HG03378 (cell line): ENCODE measurements at regions not wholly inside any gene's neighbourhood (a gene's known extent, or its start where the extent isn't known, plus 50 kb on each side); places are given as distances from the start of the nearest gene placed in this dataset.
"Not testable (repeated sequence)": the region's sequence is repeated elsewhere in the genome, so short reads cannot be mapped to it uniquely, and the experiment has no call there.

Experiments
- ATAC-seq: cut with Tn5 transposase; IDR thresholded peaks from one replicate; pipeline ENCODE4 v1.9.1; 2021; ENCODE audit warnings: mild to moderate bottlenecking, moderate library complexity; ENCODE audit not compliant: unreplicated experiment

GRCh38 chr2:87343347-87343746 is 321.7 kb upstream of the PLGLB1 start:
- not testable (repeated sequence) for ATAC-seq

- not testable (repeated sequence) for ATAC-seq
Observed at GRCh38 chr2:87345283-87345682, 323.6 kb upstream of the PLGLB1 start.

GRCh38 chr2:87348556-87348955 is 326.9 kb upstream of the PLGLB1 start:
- not testable (repeated sequence) for ATAC-seq

- ATAC-seq: not testable (repeated sequence)
Observed at GRCh38 chr2:87349006-87349405, 327.4 kb upstream of the PLGLB1 start.

DNA sequence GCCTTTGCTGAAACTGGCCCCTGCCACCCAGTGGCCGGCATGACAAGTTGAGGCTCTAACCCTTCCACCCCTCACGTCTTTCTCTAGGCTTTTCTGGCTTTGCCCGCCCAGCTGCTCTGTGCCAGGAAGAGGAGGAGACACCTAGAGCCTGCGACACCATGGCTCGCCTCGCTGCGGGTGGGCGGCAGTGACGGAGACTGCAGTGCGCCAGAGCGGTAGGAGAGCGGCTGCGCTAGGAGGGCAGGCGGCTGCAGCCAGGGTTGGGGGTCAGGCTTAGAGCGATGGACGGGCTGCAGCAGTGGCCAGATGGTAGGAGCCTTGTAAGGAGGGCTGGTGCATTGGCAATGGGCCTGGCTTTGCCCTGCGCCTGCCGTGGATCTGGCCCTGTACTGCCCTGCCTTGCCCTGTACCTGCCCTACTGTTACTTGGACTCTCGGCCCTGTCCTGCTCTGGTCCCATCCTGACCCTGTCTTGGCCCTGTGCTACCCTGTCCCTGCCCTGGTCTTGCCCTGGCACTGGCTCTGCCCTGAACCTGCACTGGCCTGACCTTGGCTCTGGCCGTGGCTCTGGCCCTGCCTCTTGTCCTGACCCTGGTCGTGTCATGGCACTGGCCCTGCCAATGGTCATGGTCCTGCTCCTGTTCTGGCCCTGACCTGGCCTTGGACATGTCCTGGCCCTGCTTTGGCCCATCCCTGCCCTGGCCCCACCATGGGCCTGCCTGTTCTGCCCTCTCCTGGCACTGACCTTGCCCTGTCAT is 330.7 kb upstream of the PLGLB1 start:
- not testable (repeated sequence) for ATAC-seq

DNA sequence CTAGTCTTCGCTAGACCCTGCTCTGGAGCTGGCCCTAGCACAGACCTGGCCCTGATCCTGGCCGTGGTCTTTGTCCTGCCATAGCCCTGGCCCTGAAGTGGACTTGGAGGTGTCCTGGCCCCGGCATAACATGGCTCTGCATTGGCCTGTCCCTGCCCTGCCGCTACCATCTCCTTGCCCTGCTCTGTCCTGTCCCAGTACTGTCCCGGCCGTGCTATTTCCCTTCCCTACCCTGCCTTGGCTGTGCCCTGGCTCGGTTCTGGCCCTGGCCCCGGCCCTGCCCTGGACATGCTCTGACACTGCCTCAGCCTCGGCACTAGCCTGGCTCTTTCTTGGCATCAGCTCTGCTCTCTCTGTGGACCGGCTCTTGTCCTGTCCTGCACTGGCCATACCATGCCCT is 331.8 kb upstream of the PLGLB1 start:
- not testable (repeated sequence) for ATAC-seq

DNA sequence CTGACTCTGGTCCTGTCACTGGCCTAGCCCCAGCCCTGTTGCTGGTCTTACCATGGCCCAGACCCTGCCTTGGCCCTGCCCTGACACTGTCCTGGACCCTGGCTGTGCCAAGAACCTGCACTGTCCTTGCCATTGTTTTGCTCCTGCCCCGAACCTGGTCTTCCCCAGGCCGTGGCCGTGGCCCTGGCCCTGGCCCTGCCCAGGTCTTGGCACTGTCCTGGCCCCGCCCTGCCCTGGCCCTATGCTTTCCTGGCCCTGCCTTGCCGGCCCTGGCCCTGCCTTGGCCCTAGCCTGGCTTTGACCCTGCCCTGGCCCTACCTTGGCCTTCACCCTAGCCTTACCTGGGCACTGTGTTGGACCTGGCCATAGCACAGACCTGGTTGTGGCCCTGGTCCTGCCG is 332.5 kb upstream of the PLGLB1 start:
- not testable (repeated sequence) for ATAC-seq

- ATAC-seq: not testable (repeated sequence)
Observed at GRCh38 chr2:87360250-87360649, 338.6 kb upstream of the PLGLB1 start.

- ATAC-seq: not testable (repeated sequence)
Observed at GRCh38 chr2:87360927-87361326, 339.3 kb upstream of the PLGLB1 start.

GRCh38 chr2:87361805-87362204 is 340.2 kb upstream of the PLGLB1 start:
- ATAC-seq: not testable (repeated sequence)

DNA sequence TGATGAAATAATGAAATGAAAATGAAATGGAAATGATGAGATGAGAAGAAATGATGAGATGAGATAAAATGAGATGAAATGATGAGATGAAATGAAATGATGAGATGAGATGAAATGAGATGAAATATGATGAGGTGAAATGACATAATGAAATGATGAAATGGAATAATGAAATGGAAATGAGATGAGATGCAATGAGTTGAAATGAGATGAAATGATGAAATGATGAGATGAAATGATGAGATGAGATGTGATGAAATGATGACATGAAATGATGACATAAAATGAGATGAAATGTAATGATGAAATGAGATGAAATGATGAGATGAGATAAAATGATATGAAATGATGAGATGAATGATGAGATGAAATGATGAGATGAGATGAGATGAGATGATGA is 342.7 kb upstream of the PLGLB1 start:
- not testable (repeated sequence) for ATAC-seq

GRCh38 chr2:87365038-87365437 is 343.4 kb upstream of the PLGLB1 start:
- not testable (repeated sequence) for ATAC-seq

GRCh38 chr2:87386063-87386560 is 361.8 kb upstream of the PLGLB2 start:
- ATAC-seq: not testable (repeated sequence)

DNA sequence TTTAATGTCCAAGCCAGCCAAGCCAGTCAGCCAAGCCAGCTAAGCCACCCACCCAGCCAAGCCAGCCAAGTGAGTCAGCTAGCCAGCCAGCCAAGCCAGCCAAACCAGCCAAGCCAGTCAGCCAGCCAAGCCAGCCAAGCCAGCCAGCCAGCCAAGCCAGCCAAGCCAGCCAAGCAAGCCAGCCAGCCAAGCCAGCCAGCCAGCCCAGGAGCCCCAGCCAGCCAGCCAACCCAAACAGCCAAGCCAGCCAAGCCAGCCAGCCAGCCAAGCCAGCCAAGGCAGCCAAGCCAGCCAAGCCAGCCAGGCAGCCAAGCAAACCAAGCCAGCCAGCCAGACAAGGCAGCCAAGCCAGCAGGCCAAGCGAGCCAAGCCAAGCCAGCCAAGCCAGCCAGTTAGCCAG is 352.1 kb upstream of the PLGLB2 start:
- not testable (repeated sequence) for ATAC-seq

DNA sequence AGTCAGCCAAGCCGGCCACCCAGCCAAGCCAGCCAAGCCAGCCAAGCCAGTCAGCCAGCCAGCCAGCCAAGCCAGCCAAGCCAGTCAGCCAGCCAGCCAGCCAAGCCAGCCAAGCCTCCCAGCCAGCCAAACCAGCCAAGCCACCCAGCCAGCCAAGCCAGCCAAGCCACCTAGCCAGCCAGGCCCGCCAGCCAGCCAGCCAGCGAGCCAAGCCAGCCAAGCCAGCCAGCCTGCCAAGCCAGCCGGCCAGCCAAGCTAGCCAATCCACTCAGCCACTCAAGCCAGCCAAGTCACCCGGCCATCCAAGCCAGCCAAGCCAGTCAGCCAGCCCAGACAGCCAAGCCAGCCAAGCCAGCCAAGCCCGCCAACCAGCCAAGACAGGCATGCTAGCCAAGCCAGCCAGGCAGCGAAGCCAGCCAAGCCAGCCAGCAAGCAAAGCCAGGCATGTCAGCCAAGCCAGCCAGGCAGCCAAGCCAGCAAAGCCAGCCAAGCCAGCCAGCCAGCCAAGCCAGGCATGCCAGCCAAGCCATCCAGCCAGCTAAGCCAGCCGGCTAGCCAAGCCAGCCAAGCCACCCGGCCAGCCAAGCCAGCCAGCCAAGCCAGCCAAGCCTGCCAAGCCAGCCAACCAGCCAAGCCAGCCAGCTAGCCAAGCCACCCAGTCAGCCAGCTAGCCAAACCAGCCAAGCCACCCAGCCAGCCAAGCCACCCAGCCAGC is 351.2 kb upstream of the PLGLB2 start:
- ATAC-seq: not testable (repeated sequence)

- not testable (repeated sequence) for ATAC-seq
Observed at GRCh38 chr2:87397276-87398065, 350.4 kb upstream of the PLGLB2 start.

DNA sequence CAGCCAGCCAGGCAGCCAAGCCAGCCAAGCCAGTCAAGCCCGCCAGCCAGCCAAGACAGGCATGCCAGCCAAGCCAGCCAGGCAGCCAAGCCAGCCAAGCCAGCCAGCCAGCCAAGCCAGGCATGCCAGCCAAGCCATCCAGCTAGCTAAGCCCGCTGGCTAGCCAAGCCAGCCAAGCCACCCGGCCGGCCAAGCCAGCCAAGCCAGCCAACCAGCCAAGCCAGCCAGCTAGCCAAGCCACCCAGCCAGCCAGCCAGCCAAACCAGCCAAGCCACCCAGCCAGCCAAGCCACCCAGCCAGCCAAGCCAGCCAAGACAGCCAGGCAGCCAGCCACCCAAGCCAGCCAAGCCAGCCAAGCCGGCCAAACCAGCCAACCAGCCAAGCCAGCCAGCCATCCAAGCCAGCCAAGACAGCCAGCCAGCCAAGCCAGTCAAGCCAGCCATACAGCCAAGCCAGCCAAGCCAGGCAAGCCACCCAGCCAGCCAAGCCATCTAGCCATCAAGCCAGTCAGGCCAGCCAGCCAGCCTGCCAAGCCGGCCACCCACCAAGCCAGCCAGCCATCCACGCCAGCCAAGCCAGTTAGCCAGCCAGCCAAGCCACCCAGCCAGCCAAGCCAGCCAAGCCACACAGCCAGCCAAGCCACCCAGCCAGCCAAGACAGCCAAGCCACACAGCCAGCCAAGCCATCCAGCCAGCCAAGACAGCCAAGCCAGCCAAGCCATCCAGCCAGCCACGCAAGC is 349.2 kb upstream of the PLGLB2 start:
- not testable (repeated sequence) for ATAC-seq

GRCh38 chr2:87401726-87402345 is 346.1 kb upstream of the PLGLB2 start:
- no peak for ATAC-seq

DNA sequence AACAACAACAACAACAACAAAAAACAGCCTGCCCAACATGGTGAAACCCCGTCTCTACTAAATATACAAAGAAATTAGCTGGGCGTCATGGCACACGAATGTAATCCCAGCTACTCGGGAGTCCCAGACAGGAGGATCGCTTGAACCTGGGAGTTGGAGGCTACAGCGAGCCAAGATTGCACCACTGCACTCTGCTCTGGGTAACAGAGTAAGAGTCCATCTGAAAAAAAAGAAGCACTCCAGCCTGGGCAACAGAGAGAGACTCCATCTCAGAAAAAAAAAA is 344.1 kb upstream of the PLGLB2 start:
- ATAC-seq: no peak
